NT2/D1 (cell line): ENCODE measurements at regions not wholly inside any gene's neighbourhood (a gene's known extent, or its start where the extent isn't known, plus 50 kb on each side); places are given as distances from the start of the nearest gene placed in this dataset.

ENCODE experiments used
- DNase-seq: peaks from one replicate; pipeline ENCODE4 v3.0.0-alpha.2; 2011; ENCODE audit warnings: low read depth, low spot score
- H3K27me3 ChIP-seq: 2 replicates; pipeline ENCODE4 v1.6.0; 2011; ENCODE audit warnings: mild to moderate bottlenecking; ENCODE audit not compliant: insufficient read length, insufficient read depth
- H3K36me3 ChIP-seq: 2 replicates; pipeline ENCODE4 v1.6.1; 2011; ENCODE audit warnings: mild to moderate bottlenecking, low read length, mixed read lengths; ENCODE audit not compliant: insufficient read depth, insufficient read length
- H3K4me1 ChIP-seq: 2 replicates; pipeline ENCODE4 v1.5.1; 2011; ENCODE audit not compliant: insufficient read depth, insufficient read length
- H3K4me3 ChIP-seq: 2 replicates; pipeline ENCODE4 v1.5.1; 2011; ENCODE audit warnings: low read depth; ENCODE audit not compliant: insufficient read length
- H3K9ac ChIP-seq: 2 replicates; pipeline ENCODE4 v1.6.0; 2011; ENCODE audit warnings: low read depth; ENCODE audit not compliant: insufficient read length
- H3K9me3 ChIP-seq: 2 replicates; pipeline ENCODE4 v1.5.1; 2011; ENCODE audit warnings: mild to moderate bottlenecking, low read length; ENCODE audit not compliant: insufficient read depth
- SUZ12 ChIP-seq: IDR thresholded peaks from 2 replicates; pipeline ENCODE4 v1.6.1; 2011; ENCODE audit not compliant: insufficient read length, insufficient read depth; ENCODE audit errors: extremely low read depth
- YY1 ChIP-seq: IDR thresholded peaks from 2 replicates; pipeline ENCODE4 v1.6.1; 2011; ENCODE audit not compliant: insufficient read length, insufficient read depth
- ZNF274 ChIP-seq: IDR thresholded peaks from 2 replicates; pipeline ENCODE4 v1.6.1; 2011; ENCODE audit warnings: mild to moderate bottlenecking, low read depth, low read length

DNA sequence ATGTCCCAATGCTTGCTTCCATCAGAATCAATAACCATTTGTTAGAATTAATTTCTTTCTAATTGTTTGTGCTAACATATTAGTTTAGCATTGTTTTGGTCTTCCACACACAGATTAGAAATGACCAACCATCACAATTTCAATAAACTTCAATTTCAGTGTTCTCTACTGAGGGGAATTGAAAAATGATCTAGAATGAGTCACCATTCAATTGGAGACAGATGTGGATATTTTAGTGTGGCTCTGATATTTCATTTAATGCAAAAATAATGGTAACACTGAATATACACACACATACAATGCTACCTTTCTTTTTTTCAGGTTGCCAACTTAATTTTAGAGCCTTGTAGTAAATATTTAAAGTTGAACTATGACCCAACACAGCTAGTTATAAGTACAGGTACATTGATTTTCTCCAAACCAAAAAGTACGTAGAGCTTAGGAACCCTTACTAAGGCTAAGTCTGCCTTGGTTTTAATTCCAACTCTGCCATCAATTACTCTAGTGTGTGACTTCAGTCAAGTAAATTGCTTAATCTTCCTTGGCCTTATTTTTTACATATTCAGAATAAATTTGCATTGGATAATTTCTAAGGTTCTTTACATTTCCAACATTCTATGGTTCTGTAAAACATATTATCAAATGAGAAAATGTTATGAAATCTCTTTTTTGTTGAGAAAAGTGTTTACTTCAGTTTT is 143.9 kb downstream of the DMRTA1 start:
- Histone ChIP-seq H3K27me3 (no peaks in the 10 kb centered on the region), H3K4me1 (no peaks in the 10 kb centered on the region), H3K36me3 (no peaks in the 10 kb centered on the region), H3K9ac (no peak overlapping the region), H3K9me3 (no peaks in the 10 kb centered on the region), H3K4me3 (no peak overlapping the region)
- TF ChIP-seq YY1 (no peak), ZNF274 (no peak), SUZ12 (no peak)
- DNase-seq, result no peak

DNA sequence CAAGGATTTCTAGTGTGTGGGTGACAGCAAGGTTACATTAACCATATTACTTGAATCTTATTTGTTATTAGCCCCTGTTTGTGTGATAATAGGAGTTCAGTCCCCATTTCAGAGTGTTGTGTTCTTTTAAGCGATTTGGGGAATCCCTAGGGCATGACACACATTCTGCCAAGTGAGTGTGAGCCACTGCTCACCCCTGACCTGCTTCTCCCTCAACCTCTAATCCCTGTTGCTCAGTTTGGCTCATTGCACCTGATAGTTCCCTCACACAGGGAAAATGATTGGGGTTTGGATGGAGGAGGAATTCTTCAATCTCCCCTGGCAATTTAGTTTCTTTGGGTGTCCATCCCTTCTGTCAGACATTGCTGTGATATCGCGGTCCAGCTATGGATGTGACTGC is 149.2 kb downstream of the DMRTA1 start:
- no peak for TF ChIP-seq SUZ12
- no peak for TF ChIP-seq ZNF274
- TF ChIP-seq YY1, result no peak
- H3K36me3 ChIP-seq, result no peaks in the 10 kb centered on the region
- H3K4me1 ChIP-seq, result no peaks in the 10 kb centered on the region
- no peak for DNase-seq
- no peak overlapping the region for H3K4me3 ChIP-seq
- no peak overlapping the region for H3K9ac ChIP-seq
- H3K27me3 ChIP-seq, result no peaks in the 10 kb centered on the region
- no peaks in the 10 kb centered on the region for H3K9me3 ChIP-seq

DNA sequence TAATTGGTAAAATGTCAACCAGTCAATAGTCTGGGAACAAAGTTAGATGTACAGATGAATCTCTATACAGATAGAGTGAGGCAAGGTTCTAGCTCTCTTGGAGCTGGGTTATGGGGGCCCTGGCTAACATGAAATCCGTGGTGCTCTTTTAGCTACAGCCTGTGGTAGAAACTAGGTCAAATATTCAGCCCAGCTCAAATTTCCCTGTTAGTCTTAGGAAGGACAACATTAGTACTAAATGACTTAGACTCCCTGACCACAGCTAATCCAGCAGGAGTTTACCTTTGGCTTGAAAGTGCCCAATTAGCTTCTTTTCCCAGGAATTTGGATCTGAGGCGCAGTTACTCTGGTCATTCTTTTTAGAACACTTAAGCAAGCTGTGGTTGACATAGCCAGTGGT is 170.5 kb downstream of the DMRTA1 start:
- H3K4me3 ChIP-seq, result no peak overlapping the region
- DNase-seq, result no peak
- H3K36me3 ChIP-seq, result no peaks in the 10 kb centered on the region
- no peaks in the 10 kb centered on the region for H3K9me3 ChIP-seq
- no peaks in the 10 kb centered on the region for H3K27me3 ChIP-seq
- TF ChIP-seq SUZ12, result no peak
- no peak for TF ChIP-seq ZNF274
- no peak for TF ChIP-seq YY1
- no peak overlapping the region for H3K9ac ChIP-seq
- no peaks in the 10 kb centered on the region for H3K4me1 ChIP-seq

DNA sequence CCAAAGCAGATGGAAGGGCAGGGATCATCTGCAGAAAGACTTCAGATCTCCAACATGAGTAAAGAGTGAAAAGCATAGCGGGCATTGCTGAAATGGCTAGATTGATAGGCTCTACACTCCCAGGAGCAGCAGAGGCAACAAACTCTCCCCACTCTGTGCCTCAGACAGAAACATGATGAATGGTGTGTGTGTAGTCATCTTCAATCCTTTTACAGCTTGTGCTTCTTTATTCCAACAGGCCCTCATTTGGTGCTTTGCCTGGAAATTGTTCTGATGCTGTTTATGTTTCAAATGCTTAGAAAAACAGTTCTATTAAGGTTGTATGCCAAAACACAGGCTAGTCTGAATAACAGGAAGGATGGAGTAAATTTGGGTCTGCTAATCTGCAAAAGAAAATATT is 176.2 kb downstream of the DMRTA1 start:
- no peak for DNase-seq
- H3K4me3 ChIP-seq, result no peak overlapping the region
- H3K36me3 ChIP-seq, result no peaks in the 10 kb centered on the region
- no peaks in the 10 kb centered on the region for H3K4me1 ChIP-seq
- no peaks in the 10 kb centered on the region for H3K27me3 ChIP-seq
- H3K9me3 ChIP-seq, result no peaks in the 10 kb centered on the region
- TF ChIP-seq SUZ12, result no peak
- no peak for TF ChIP-seq YY1
- TF ChIP-seq ZNF274, result no peak
- H3K9ac ChIP-seq, result no peak overlapping the region

DNA sequence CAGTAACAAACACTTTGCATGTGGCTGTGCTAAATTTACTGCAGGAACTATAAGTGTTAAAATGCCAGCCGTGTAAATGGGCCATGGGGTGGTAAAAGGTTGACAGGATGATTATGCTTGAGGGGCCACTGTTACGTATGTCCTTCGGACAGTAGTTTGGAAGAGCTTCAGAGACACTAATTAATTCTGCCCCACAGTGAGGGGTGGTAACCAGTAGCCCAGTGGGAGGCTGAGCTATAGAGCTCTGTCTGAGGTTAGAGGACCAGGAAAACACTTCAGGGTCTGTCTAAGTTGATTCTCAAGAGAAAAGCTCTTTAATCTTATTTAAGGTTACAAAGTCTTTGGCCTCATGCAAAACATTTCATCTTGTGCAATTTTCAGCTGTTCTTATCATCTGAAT is 176.6 kb downstream of the DMRTA1 start:
- Histone ChIP-seq H3K4me1 (no peaks in the 10 kb centered on the region), H3K27me3 (no peaks in the 10 kb centered on the region), H3K9ac (no peak overlapping the region), H3K36me3 (no peaks in the 10 kb centered on the region), H3K4me3 (no peak overlapping the region), H3K9me3 (no peaks in the 10 kb centered on the region)
- no peak for TF ChIP-seq SUZ12
- TF ChIP-seq YY1, result no peak
- no peak for TF ChIP-seq ZNF274
- no peak for DNase-seq

DNA sequence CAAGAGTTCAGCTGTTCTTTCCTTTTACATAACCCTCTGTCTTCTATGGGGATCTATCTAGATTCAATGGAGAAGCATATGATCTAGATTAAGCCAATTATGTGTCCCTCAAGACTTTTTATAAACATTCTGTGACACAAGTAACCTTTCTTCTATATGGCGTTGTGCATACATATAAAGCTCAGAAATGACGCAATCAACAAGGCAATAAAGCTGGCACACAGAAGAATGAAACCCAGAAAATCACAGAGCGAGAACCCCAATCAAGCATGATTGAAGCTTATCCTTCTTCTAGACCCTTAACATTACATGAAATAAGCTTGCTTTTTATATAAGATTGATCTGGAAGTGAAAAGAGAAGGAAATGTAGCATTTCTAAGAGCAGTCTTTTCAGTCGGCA is 178.9 kb downstream of the DMRTA1 start:
- no peak overlapping the region for H3K9ac ChIP-seq
- no peaks in the 10 kb centered on the region for H3K36me3 ChIP-seq
- H3K4me1 ChIP-seq, result no peaks in the 10 kb centered on the region
- no peaks in the 10 kb centered on the region for H3K27me3 ChIP-seq
- DNase-seq, result no peak
- TF ChIP-seq YY1, result no peak
- TF ChIP-seq ZNF274, result no peak
- no peak for TF ChIP-seq SUZ12
- no peaks in the 10 kb centered on the region for H3K9me3 ChIP-seq
- H3K4me3 ChIP-seq, result no peak overlapping the region

DNA sequence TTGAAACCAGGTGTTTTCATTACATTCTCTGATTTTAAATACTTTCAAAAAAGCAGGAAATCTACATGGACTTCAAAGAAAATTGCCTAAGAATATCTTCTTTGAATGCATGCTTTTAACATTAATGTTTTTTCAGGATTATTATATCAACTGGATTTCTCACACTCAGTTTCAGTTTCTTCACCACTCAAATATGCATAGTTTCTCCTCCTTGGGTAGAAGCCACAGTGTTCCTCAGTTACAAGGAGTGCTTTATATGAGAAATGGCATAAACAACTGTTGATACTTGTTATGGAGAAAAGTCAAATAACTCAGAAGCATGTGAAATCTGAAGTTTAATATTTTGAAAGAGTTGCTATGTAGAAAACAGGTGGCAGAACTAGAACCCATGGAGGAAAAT is 196.9 kb downstream of the DMRTA1 start:
- DNase-seq, result no peak
- Histone ChIP-seq H3K27me3 (no peaks in the 10 kb centered on the region), H3K9ac (no peak overlapping the region), H3K36me3 (no peaks in the 10 kb centered on the region), H3K4me3 (no peak overlapping the region), H3K9me3 (no peaks in the 10 kb centered on the region), H3K4me1 (no peaks in the 10 kb centered on the region)
- TF ChIP-seq ZNF274 (no peak), SUZ12 (no peak), YY1 (no peak)
